ENCODE measurements at regions not wholly inside any gene's neighbourhood (a gene's known extent, or its start where the extent isn't known, plus 50 kb on each side); places are given as distances from the start of the nearest gene placed in this dataset.
"Not testable (repeated sequence)": the region's sequence is repeated elsewhere in the genome, so short reads cannot be mapped to it uniquely, and the experiment has no call there.

DNA sequence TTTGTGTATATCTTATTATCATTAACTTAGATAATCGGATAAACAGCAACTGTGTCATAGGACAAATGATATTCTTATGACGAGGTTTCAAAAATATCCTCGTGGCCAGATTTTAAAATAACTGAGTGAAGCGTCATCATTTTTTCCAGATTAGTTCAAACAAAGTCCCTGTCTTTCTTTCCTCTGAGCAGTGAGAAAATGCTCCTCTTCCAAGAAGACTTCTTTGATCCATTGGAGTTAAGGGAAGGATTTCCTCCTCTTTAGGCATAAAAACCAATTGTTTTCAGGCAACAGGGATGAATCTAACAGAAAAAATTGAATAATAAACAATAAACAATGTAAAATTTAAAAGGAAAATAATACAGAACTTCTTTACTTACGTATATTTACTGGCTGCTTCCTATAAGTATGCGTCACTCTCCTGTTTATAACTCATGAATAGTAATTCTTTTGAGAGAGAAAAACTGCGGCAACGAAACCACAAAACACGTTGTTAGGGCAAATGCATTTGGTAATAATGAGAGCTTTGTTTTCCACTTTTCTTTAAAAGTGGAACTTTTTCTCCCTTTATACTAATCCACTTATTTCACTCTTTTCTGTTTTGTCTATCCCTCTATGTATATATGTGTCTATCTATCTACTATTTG lies 419.4 kb upstream of the ONECUT1 start:
- DNase-seq: no peak

DNA sequence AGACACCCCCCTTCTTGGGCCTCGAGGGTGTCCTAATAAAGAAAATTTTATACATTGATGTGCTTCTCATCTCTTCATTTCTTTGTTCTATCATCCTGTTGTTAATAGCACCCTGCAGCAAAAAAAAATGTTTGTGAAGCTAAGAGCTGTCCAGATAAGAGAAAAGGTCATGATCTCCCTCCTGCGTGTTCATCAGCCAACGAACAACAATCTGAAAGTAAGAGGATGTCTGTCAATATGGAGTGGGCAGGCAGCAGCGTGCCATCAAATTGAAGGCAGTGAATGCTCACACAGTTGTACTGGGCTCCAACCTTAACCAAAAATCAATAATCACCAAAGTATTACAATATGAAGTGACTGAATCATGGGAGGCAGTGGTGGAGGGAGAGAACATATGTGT lies 418.6 kb upstream of the ONECUT1 start:
- no peak for DNase-seq

DNA sequence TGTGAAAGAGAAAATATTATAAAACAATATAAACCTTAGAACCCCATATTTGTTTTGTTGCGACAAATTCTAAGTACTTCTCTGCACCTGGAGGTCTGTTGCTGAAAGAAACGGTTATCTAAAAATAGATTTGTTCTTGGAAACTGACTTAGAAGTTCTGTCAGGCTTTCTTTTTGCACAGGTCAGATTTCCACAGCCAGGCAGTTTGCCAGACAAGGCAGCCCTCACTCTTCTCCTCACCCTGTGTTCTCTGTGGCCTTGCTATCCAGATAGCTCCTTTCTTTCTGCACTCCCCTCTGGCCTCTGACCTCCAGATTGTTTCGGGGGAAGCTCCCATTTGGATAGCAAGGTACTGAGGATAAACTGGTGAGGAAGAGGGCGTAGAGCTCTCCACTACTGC lies 413.3 kb upstream of the ONECUT1 start:
- DNase-seq: no peak

DNA sequence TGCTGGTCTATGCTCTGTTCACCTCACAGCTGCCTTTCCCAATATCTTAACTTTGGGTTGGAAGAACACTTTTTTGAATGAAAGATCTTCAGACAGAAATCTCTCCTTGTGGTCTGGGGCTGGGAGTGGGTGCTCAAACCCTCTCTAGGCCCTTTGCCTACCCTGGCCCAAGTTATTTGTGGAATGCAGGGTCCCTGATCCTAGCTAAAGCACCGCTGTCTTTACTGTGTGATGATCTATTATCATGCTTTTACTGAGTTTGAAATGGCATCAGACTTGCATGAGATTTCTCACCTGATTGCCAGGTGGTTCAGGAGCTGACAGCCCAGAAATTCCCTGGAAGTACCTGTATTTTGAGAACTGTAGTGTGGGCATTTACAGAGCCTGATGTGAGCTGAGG lies 412.7 kb upstream of the ONECUT1 start:
- DNase-seq: no peak

DNA sequence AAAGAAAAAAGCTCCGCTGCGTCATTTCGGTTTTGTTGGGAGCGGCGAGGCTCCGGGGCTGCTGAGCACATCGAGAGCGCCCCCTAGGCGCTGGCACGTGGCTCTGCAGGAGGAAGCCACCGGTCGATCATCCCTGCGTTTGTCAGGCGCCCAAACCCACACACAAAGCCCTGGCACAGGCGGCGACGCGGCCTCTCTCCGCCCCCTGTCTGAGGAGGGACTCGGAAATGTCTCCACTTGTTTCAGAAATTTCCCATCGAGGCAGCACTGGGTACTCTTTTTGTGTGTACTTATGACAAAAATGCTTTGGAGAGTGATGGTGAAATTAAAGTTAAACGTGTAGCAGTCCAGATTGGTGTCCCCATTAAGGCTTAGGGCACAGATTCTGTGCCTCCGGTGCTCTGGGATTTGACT lies 407.3 kb upstream of the ONECUT1 start:
- peak; percentile 8 to 23 for DNase-seq

DNA sequence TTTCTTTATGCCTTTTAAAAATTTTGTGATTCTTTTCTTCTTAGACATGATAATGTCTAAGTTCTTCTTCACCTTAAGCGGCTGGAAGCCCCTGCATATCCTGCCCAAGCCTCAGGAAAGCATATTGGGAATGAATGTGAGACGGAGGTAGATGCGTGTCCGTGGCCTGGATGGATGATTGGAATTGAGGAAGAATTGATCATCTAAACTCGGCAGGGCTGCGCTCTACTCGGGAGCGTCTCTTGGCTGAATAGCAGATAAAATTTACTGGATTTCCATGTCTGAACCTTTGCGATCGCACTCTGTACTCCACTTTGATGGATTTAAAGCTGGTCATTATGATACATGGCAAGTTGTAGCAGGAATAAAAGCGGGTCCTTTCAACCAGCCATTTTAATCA lies 406.7 kb upstream of the ONECUT1 start:
- DNase-seq: no peak

DNA sequence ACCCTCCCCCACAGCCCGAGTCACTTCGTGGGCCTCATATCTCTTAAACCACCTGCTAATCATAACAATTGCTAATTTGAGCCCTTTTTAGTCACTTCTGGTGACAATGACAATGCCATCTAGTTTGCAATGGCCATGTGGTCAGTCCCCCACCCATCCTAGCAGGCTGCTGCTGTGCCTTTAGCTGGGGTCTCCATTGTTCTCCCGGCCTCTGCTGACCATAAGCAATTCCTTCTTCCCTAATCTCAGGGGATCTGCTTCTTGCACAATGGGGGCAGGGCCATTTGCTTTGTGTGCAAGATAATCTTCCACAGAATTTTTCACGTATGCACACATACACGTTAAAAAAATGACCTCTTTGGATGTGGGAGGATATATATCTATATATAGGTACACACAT lies 406.1 kb upstream of the ONECUT1 start:
- DNase-seq: no peak

- DNase-seq: peak in 1 of 2 experiments; percentile 9
Measured at GRCh38 chr15:53193149-53193548, 403.0 kb upstream of the ONECUT1 start.

- DNase-seq: no peak
Measured at GRCh38 chr15:53189860-53190259, 399.7 kb upstream of the ONECUT1 start.

DNA sequence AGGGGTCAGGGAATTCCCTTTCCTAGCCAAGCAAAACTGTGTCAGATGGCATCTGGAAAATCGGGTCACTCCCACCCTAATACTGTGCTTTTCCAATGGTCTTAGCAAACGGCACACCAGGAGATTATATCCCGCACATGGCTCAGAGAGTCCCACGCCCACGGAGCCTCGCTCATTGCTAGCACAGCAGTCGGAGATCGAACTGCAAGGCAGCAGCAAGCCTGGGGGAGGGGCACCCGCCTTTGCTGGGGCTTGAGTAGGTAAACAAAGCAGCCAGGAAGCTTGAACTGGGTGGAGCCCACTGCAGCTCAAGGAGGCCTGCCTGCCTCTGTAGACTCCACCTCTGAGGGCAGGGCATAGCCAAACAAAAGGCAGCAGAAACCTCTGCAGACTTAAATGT lies 393.3 kb upstream of the ONECUT1 start:
- not testable (repeated sequence) for DNase-seq

- no peak for DNase-seq
Measured at GRCh38 chr15:53171571-53171970, 381.4 kb upstream of the ONECUT1 start.

DNA sequence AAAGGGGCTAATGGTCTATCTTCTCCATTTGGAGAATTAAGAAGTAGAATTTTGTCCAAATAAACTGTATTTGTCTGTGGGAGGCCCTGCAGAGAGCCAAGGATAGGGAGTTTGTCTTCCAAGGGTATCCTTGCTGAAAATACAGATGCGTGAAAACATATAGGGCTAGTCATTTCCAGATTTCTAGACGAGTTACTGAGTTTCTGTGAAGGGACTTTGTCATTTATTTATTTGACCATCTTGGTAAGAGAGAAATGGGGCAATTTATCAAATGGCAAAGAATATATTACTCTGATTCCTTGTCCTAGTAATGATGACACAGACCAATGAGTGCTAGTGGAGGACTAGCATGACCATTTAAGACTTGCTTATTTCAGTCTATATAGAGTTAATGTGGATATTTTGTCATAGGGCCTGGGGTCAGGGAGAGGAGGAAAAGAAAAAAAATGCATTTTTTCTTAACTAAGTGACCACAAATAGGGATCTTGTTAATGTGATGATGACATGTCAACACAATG lies 376.6 kb upstream of the ONECUT1 start:
- no peak for DNase-seq

- DNase-seq: no peak
Measured at GRCh38 chr15:53165988-53166683, 376.0 kb upstream of the ONECUT1 start.

DNA sequence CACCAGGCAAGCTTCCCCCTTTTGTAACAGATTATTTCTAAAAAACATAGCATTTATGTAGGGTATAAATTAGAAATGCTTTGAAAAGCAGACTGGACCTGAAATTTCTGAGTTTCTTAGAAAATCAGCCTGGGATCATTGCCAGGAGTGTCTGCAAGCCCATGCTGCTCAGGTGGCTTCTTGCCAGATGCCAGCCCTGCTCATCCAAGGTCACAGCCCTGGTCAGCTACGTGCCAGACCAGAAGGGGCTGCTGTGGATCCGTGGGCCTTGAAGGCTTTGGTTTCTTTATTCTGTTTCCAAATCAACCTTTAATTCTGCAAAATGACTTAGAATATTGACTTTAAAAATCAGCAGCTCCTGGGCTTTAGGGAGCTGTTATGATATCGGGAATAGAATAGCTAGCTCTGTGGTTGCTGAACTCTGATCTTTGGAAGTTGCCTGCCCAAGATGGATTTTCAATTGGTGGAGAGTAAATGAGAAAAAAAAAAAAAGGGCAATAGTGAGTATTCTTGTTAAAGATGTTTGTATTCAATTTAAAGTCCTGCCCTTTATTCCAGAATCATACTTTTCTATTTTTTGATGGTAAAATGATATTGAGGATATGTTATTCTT lies 370.1 kb upstream of the ONECUT1 start:
- no peak for DNase-seq

DNA sequence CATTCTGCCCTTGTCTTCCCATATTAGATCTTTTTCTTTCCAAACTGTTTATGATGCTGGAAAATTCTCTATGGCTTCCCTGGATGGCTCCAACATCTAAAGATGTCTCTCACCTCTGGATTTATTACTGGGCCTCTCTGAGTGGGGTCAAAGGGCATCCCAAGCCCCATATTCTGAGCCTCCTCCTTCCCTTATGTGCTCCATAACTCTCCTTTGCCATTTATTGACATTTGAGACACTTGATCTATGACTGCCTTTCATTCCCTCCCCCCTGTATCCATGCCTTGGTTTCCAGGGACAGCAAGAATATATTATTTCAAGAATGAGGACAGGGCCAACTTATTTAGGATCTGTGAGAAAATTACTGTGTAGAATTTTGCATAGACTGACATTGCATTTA lies 369.3 kb upstream of the ONECUT1 start:
- no peak for DNase-seq

DNA sequence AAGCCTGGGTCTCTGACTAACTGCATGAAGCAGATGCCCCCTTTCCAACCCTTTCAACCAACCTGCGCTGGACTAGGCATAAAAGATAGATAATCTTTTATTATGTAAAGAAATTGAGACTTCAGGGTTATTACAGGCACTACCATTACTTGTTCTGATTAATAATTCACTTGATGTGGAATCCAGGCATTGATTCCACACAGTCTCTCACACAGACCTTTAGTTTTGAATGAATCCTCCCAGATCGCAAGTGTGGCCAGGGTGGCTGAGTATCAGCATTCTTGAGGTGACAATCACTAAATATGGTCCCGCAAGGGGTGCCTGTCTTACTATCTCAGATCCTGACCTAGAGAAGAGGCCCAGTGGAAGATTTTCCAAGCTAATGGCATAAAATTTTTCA lies 368.9 kb upstream of the ONECUT1 start:
- DNase-seq: no peak

GRCh38 chr15:53133255-53133850 lies 343.2 kb upstream of the ONECUT1 start:
- DNase-seq: no peak

DNA sequence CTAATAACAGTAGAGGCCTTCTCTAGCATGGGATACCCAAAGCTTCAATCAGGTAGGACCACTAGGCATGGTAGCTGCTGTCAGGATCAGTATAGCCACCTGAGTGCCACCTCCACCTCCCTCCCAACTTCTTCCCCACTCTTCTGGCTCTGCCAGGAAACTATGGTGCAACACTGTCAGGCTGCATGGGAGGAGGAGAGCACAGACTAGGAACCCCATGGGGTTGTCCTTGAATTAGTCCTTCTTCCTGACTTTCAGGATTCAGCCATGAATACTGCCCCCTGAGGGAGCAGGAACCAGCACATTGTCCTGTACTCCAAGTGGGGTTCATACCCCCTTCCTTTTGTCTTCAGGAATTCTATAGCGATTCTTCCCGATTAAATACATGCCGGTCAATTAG lies 340.8 kb upstream of the ONECUT1 start:
- no peak for DNase-seq

DNA sequence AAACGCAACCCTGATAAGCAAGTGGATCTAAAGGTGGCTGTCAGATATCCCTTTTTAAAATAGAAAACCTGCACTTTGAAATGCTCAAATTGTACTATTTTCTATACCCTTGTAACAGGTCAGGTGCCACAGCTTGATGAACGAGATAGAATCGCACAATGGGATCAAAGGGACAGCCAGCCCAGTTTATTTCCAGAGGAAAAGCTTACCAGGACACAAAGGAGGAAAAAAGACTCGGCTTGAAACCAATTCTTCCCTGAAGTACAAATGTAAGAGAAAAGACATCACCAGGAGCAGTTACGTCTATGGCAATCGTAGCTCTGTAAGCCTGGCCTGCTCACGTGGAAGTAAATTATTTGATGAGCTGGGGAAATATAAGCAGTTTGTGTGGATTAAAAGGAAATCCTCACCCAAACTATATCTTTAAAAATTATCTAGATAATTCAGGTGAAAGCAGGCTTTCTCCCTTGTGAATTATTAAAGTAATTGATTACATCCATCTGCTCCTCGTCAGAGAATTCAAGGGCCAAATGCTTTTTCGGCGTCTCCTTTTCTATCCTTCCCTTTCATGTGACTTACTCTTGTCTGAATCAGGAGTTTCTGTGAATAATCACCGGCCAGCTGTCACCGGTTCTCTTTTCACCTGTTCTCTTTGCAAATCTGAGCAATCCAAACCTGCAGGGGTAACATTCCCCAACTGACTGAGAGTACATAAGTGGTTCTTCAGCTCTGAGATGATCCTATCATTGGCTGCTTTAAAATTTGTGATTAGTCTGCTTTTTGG lies 339.2 kb upstream of the ONECUT1 start:
- DNase-seq: no peak

GRCh38 chr15:53128652-53129051 lies 338.5 kb upstream of the ONECUT1 start:
- DNase-seq: no peak

- DNase-seq: no peak
Measured at GRCh38 chr15:53126144-53126543, 336.0 kb upstream of the ONECUT1 start.

- DNase-seq: no peak
Measured at GRCh38 chr15:53122818-53123217, 332.7 kb upstream of the ONECUT1 start.

DNA sequence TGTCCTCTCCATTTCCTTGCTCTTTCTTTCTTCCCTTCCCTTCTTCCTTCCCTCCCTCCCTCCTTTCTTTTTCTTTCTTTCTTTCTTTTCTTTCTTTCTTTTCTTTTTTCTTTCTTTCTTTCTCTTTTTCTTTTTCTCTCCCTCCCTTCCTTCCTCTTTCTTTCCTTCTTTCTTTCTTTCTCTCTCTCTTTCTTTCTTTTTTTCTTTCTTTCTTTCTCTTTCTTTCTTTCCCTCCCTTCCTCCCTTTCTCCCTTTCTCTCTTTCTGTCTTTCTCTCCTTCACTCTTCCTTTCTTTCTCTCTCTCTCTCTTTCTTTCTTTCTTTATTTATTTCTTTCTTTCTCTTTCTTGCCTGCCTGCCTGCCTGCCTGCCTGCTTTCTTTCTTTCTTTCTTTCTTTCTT lies 326.8 kb upstream of the ONECUT1 start:
- DNase-seq: not testable (repeated sequence)
